Nephron progenitor cell (in vitro differentiated cells): ENCODE measurements at regions not wholly inside any gene's neighbourhood (a gene's known extent, or its start where the extent isn't known, plus 50 kb on each side); places are given as distances from the start of the nearest gene placed in this dataset.

Experiments
- DNase-seq: peaks from one replicate; pipeline ENCODE4 v3.0.0; 2021
- H3K27ac Mint-ChIP-seq: 2 replicates; pipeline ENCODE4 v1.8.0; 2021; ENCODE audit warnings: mild to moderate bottlenecking, moderate library complexity, mixed read lengths
- H3K27me3 Mint-ChIP-seq: 2 replicates; pipeline ENCODE4 v1.8.0; 2021; ENCODE audit warnings: mild to moderate bottlenecking, low read depth, mixed read lengths; ENCODE audit not compliant: poor library complexity
- H3K36me3 Mint-ChIP-seq: 2 replicates; pipeline ENCODE4 v1.8.0; 2021; ENCODE audit warnings: low read depth, mixed read lengths
- H3K4me1 Mint-ChIP-seq: 2 replicates; pipeline ENCODE4 v1.8.0; 2021; ENCODE audit warnings: mixed read lengths
- H3K4me3 Mint-ChIP-seq: 2 replicates; pipeline ENCODE4 v1.8.0; 2021; ENCODE audit warnings: mild to moderate bottlenecking, moderate library complexity, mixed read lengths
- H3K9me3 Mint-ChIP-seq: 2 replicates; pipeline ENCODE4 v1.8.0; 2021; ENCODE audit warnings: mild to moderate bottlenecking, moderate library complexity, mixed read lengths
- CTCF ChIP-seq: fragments of 200-600 bp; sonication (generic); IDR thresholded peaks from 2 replicates; pipeline ENCODE4 v1.5.0; 2021; ENCODE audit warnings: antibody characterized with exemption

GRCh38 chr10:44723082-44723481, 188.1 kb upstream of the TMEM72 start:
- Mint-ChIP-seq H3K9me3 (peaks cover 15% of the 10 kb centered on the region), H3K27ac (no peak overlapping the region), H3K36me3 (no peaks in the 10 kb centered on the region), H3K4me1 (no peaks in the 10 kb centered on the region), H3K4me3 (no peak overlapping the region), H3K27me3 (peaks cover 3% of the 10 kb centered on the region)
- DNase-seq = no peak
- TF ChIP-seq CTCF = no peak

- Mint-ChIP-seq H3K4me3 (no peak overlapping the region), H3K4me1 (no peaks in the 10 kb centered on the region), H3K27ac (no peak overlapping the region), H3K36me3 (no peaks in the 10 kb centered on the region), H3K27me3 (peaks cover 3% of the 10 kb centered on the region), H3K9me3 (peaks cover 11% of the 10 kb centered on the region)
- DNase-seq = no peak
- no peak for TF ChIP-seq CTCF
Observed at GRCh38 chr10:44723619-44724325, 187.4 kb upstream of the TMEM72 start.

GRCh38 chr10:44724415-44725174, 186.5 kb upstream of the TMEM72 start:
- Mint-ChIP-seq H3K9me3 (peaks cover 14% of the 10 kb centered on the region), H3K4me3 (no peak overlapping the region), H3K36me3 (no peaks in the 10 kb centered on the region), H3K27me3 (peaks cover 3% of the 10 kb centered on the region), H3K4me1 (no peaks in the 10 kb centered on the region), H3K27ac (no peak overlapping the region)
- no peak for DNase-seq
- TF ChIP-seq CTCF = no peak

GRCh38 chr10:44725404-44725803, 185.7 kb upstream of the TMEM72 start:
- no peak for DNase-seq
- Mint-ChIP-seq H3K9me3 (peaks cover 15% of the 10 kb centered on the region), H3K4me3 (no peak overlapping the region), H3K4me1 (no peaks in the 10 kb centered on the region), H3K27me3 (peaks cover under 1% of the 10 kb centered on the region), H3K36me3 (no peaks in the 10 kb centered on the region), H3K27ac (no peak overlapping the region)
- TF ChIP-seq CTCF = no peak

- Mint-ChIP-seq H3K4me3 (no peak overlapping the region), H3K9me3 (peaks cover 27% of the 10 kb centered on the region), H3K4me1 (no peaks in the 10 kb centered on the region), H3K27me3 (peaks cover 3% of the 10 kb centered on the region), H3K27ac (no peak overlapping the region), H3K36me3 (no peaks in the 10 kb centered on the region)
- DNase-seq = no peak
- no peak for TF ChIP-seq CTCF
Observed at GRCh38 chr10:44731283-44731682, 179.9 kb upstream of the TMEM72 start.
